ENCODE measurements at regions not wholly inside any gene's neighbourhood (a gene's known extent, or its start where the extent isn't known, plus 50 kb on each side); places are given as distances from the start of the nearest gene placed in this dataset.

DNA sequence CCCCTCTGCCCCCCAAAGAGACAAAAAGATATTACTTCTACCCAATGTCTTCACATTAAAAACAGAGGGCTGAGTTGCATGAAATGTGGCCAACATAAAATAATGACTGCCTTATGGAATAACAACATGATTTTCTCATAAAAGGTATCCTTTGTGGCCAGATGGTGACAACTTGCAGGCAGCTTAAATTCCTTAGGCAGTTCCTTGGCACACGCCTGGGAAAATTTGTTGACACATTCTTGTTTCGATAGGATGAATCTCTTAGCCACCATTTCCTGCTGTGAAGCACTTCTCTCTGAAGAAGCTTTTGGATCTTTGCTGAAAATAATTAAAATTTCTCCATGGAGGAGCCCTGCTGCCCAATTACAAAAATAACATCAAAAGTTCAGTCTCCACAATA, 109.0 kb upstream of the COL21A1 start:
- no peak for TF ChIP-seq EZH2 (IDR thresholded peaks at IDR 0.05; ENCODE audit: borderline replicate concordance, low read depth, low read length, severe bottlenecking)
- TF ChIP-seq, protein P1, sequence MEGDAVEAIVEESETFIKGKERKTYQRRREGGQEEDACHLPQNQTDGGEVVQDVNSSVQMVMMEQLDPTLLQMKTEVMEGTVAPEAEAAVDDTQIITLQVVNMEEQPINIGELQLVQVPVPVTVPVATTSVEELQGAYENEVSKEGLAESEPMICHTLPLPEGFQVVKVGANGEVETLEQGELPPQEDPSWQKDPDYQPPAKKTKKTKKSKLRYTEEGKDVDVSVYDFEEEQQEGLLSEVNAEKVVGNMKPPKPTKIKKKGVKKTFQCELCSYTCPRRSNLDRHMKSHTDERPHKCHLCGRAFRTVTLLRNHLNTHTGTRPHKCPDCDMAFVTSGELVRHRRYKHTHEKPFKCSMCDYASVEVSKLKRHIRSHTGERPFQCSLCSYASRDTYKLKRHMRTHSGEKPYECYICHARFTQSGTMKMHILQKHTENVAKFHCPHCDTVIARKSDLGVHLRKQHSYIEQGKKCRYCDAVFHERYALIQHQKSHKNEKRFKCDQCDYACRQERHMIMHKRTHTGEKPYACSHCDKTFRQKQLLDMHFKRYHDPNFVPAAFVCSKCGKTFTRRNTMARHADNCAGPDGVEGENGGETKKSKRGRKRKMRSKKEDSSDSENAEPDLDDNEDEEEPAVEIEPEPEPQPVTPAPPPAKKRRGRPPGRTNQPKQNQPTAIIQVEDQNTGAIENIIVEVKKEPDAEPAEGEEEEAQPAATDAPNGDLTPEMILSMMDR (IDR thresholded peaks at IDR 0.05; ENCODE audit: borderline replicate concordance, extremely low read depth, low read length, poor library complexity, severe bottlenecking) = no peak
